ENCODE measurements at regions not wholly inside any gene's neighbourhood (a gene's known extent, or its start where the extent isn't known, plus 50 kb on each side); places are given as distances from the start of the nearest gene placed in this dataset.
"Not testable (repeated sequence)": the region's sequence is repeated elsewhere in the genome, so short reads cannot be mapped to it uniquely, and the experiment has no call there.

DNA sequence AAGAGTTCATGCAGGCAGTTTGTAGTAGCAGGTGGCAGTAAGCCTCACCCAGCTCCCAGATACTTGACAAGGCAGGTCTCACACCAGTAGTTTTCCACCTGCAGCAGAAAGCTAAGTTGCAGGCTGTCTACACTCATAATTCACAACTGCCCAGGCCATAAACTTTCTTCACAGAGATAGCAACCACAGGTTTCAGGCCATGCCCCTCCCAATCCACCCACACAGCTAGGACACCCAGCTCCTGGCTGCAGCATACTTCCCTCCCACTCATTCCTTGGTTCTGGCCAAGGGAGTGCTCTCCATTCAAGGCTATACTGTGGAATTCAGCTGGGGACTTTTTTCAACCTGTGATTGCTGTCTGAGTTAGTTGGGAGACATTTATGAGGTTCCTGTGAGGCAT, 226.2 kb upstream of the VSTM2A start:
- not testable (repeated sequence) for TF ChIP-seq CTCF, POLR2A (IDR thresholded peaks at IDR 0.05)
